LNCAP (cell line): ENCODE measurements at regions not wholly inside any gene's neighbourhood (a gene's known extent, or its start where the extent isn't known, plus 50 kb on each side); places are given as distances from the start of the nearest gene placed in this dataset.

Experiments
- CTCF ChIP-seq: fragments of 450-650 bp; IDR thresholded peaks from 2 replicates; pipeline ENCODE4 v1.5.1; 2017; ENCODE audit warnings: mild to moderate bottlenecking

- TF ChIP-seq CTCF, result no peak
Observed at GRCh38 chrX:42933187-42933586, 155.2 kb upstream of the PPP1R2C start.

DNA sequence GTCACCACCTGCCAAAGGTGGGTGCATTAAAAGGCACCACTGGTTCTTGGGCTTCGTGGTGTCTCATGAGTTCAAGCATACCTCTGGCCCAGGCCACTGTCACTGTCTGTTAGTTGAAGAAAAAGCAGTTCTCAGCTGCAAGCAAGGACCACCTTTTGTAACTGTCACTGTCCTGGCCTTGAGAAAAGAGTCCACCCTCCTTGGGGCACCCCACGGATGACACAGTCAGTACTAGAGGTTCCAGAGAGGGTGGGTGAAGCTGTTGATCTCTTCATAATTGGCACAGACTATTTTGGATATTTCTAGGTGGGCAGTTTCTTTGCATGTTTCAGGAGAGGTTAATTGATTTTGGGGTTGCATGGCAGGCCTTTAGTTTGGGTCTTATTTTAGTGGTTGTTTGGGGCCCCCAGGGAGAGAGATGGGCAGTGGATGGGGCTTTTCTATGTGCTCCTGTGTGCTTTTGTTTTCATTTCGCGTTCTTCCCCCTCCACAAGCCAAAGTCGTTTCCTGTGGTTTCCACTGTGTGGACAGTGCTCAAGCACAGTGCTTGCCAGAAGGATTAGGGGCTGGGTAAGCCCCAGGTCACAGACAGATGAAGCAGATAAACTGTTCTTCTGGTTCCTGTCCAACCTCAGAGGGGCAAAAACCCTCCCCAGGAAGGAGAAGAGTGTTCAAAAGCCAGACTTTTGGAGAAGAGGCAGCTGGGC, 156.2 kb upstream of the PPP1R2C start:
- TF ChIP-seq CTCF, result no peak

DNA sequence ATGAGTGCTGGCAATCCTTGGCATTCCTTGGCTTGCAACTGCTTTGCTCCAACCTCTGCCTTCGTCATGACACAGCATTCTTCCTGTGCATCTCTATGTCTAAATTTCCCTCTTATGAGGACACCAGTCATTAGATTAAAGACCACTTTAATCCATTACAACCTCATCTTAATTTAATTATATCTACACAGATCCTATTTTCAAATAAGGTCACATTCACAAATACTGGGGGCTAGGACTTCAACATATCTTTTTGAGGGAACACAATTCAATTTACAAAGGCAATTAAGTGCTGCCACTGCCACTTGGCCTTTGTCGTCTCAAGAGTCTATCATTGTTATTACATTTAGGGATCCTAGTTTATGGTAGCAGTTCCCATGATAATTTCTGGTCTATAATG, 163.7 kb upstream of the PPP1R2C start:
- no peak for TF ChIP-seq CTCF

DNA sequence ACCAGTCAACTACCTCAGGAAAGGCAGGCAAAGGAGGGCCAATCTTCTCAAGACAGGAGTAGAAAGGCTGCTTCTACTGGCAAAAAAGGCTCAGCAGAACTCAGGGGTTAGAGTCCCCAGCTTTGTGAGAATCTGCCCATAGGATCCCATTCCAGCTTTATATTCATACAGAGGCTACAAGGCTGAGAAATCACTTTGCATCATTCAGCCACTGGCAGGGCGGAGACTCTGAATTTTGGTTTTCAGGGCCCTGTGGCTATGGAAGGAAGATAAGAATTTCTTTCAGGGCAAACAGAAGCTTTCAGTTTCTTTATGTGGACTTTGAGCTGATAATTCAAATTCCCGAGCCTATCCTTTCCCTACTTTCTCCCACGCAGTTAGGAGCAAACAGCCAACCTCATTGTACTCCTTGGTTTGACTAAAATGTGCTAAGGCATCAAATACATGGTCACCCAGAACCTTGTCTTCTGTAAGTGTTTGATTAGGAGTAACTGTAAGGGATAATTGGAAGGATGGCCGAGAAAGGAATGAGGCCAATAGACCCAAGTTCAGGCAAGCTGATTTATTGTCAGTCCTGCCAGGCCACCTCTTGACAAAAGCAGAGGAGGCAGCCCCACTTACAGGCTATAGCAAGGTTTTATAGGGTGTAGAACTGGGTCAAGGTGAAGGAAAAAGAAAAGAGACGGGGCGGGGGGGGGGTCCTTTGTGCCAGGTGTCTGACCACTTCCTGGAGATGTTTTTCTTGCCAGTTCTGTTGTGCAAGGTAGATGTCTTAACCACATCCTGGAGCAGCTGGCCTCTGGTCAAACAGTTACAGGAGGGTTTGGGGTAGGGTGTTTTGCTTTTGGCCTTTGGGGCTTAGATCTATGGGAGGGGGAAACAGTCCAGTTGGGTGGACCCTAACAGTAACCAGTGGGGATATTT, 165.3 kb upstream of the PPP1R2C start:
- no peak for TF ChIP-seq CTCF

DNA sequence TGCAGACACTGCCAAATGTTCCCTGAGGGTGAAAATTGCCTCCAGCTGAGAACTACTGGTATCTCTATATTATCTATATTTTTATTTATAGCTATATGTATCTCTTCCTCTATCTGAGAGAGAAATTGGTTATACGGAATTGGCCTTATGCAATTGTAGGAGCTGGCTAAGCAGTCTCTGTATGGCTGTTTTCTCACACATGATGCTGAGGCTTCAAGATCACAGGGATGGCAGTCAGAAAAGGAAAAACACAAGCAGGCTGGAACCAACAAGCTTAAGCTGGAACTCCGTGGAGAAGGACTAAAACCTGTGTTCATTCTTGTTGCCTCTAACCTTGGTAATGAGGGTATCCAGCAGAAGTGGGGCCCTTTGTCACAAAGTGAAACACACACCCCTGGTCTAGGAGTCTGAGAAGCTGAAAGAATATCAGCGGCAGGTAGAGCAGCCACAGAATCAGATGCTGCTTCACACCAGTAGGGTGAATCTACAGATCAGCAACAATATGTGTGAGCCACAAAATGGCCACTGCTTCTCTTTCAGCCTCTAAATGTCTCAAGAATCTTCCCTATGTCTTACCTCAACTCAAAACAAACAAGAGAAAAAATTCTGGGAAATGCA, 166.5 kb upstream of the PPP1R2C start:
- TF ChIP-seq CTCF, result no peak

GRCh38 chrX:42946544-42947194, 168.7 kb upstream of the PPP1R2C start:
- TF ChIP-seq CTCF, result no peak
